ENCODE measurements at regions not wholly inside any gene's neighbourhood (a gene's known extent, or its start where the extent isn't known, plus 50 kb on each side); places are given as distances from the start of the nearest gene placed in this dataset.

GRCh38 chr5:144103611-144104485 is 66.6 kb downstream of the YIPF5 start:
- WGBS, 2 donors, result 96% methylated on average over 6 of the region's 6 CpGs
- DNase-seq, result no peak
- intact Hi-C loops (cut with DNase I), result no loop called here
- Histone ChIP-seq H3K27me3 (ENCODE audit: control insufficient read depth in 1 of 2, insufficient read depth in 2 of 2, low read length in 1 of 2) (no peaks in the 10 kb centered on the region), H3K36me3 (ENCODE audit: control insufficient read depth in 1 of 2, insufficient read depth in 2 of 2, low read length in 1 of 2) (no peaks in the 10 kb centered on the region), H3K27ac (ENCODE audit: low read depth in 1 of 2, low read length in 2 of 2) (no peak overlapping the region), H3K9me3 (ENCODE audit: control insufficient read depth, low read length) (no peaks in the 10 kb centered on the region), H3K4me1 (ENCODE audit: control insufficient read depth in 1 of 2, insufficient read depth in 2 of 2, low read length in 2 of 2) (no peaks in the 10 kb centered on the region), H3K4me3 (ENCODE audit: low read length in 2 of 2) (no peak overlapping the region)
- ATAC-seq (ENCODE audit: low FRiP score), result no peak

GRCh38 chr5:144105371-144105770 is 65.1 kb downstream of the YIPF5 start:
- no peak overlapping the region for H3K27ac ChIP-seq (ENCODE audit: low read depth in 1 of 2, low read length in 2 of 2)
- H3K4me3 ChIP-seq (ENCODE audit: low read length in 2 of 2), result no peak overlapping the region
- no peaks in the 10 kb centered on the region for H3K36me3 ChIP-seq (ENCODE audit: control insufficient read depth in 1 of 2, insufficient read depth in 2 of 2, low read length in 1 of 2)
- no peaks in the 10 kb centered on the region for H3K27me3 ChIP-seq (ENCODE audit: control insufficient read depth in 1 of 2, insufficient read depth in 2 of 2, low read length in 1 of 2)
- intact Hi-C loops (cut with DNase I), result no loop called here
- no peaks in the 10 kb centered on the region for H3K4me1 ChIP-seq (ENCODE audit: control insufficient read depth in 1 of 2, insufficient read depth in 2 of 2, low read length in 2 of 2)
- DNase-seq, result no peak
- 48 to 60% methylated on average over 1 of the region's 1 CpG for WGBS, 2 donors
- no peak for ATAC-seq (ENCODE audit: low FRiP score)
- H3K9me3 ChIP-seq (ENCODE audit: control insufficient read depth, low read length), result no peaks in the 10 kb centered on the region

- Histone ChIP-seq H3K9me3 (ENCODE audit: control insufficient read depth, low read length) (no peaks in the 10 kb centered on the region), H3K27me3 (ENCODE audit: control insufficient read depth in 1 of 2, insufficient read depth in 2 of 2, low read length in 1 of 2) (no peaks in the 10 kb centered on the region), H3K4me3 (ENCODE audit: low read length in 2 of 2) (no peak overlapping the region), H3K27ac (ENCODE audit: low read depth in 1 of 2, low read length in 2 of 2) (no peak overlapping the region), H3K36me3 (ENCODE audit: control insufficient read depth in 1 of 2, insufficient read depth in 2 of 2, low read length in 1 of 2) (no peaks in the 10 kb centered on the region), H3K4me1 (ENCODE audit: control insufficient read depth in 1 of 2, insufficient read depth in 2 of 2, low read length in 2 of 2) (no peaks in the 10 kb centered on the region)
- ATAC-seq (ENCODE audit: low FRiP score) (no peak), DNase-seq (no peak)
- intact Hi-C loops (cut with DNase I), result no loop called here
Observed at GRCh38 chr5:144108131-144108530, 62.3 kb downstream of the YIPF5 start.
